Upper lobe of left lung (tissue), 4 donors: ENCODE measurements at regions not wholly inside any gene's neighbourhood (a gene's known extent, or its start where the extent isn't known, plus 50 kb on each side); places are given as distances from the start of the nearest gene placed in this dataset.

ENCODE experiments used
- CTCF ChIP-seq, 6 experiments: fragments of 450-650 bp in 4 of 6; fragments of 200-600 bp in 2 of 6; sonication (generic) in 2 of 6; IDR thresholded peaks; one replicate each; pipeline ENCODE4 v1.5.1; 2016 to 2019; ENCODE audit warnings: antibody characterized with exemption in 6 of 6
- POLR2A ChIP-seq, 4 donors: fragments of 450-650 bp; IDR thresholded peaks; one replicate each; pipeline ENCODE4 v1.5.1; 2016 to 2017; ENCODE audit warnings: antibody characterized with exemption in 4 of 4, mild to moderate bottlenecking in 2 of 4
- POLR2AphosphoS5 ChIP-seq, 2 donors: sonication (generic); formaldehyde crosslinking; IDR thresholded peaks; one replicate each; pipeline ENCODE4 v1.5.1; 2017; ENCODE audit warnings: antibody characterized with exemption in 2 of 2

- TF ChIP-seq CTCF (IDR thresholded peaks at IDR 0.05) (no peak), POLR2A (IDR thresholded peaks at IDR 0.05) (no peak), POLR2AphosphoS5 (IDR thresholded peaks at IDR 0.05) (peak; percentile 27 to 69)
Measured at GRCh38 chr3:193982258-193982659, 153.7 kb upstream of the HES1 start.
